Stimulated activated naive B cell treated with anti-CD40 and anti-IgM and Interleukin-4, amounts not matched to agents 10 μg/mL and 1 μg/mL and 100 μg/mL, for 72 hours (primary cell): ENCODE measurements at regions not wholly inside any gene's neighbourhood (a gene's known extent, or its start where the extent isn't known, plus 50 kb on each side); places are given as distances from the start of the nearest gene placed in this dataset.
A peak's percentile ranks its signal among the peaks of the same experiment; 100 is the strongest.

Experiments used
- ATAC-seq, 2 donors: fragments of 150-1000 bp; cut with Tn5 transposase; replicated peaks; 2 replicates each; pipeline ENCODE4 v1.10.0; 2021; ENCODE audit warnings: moderate library complexity in 1 of 2
- DNase-seq: peaks from one replicate; pipeline ENCODE4 v3.0.0; 2021
- H3K27ac Mint-ChIP-seq: one replicate; pipeline ENCODE4 v1.8.0; 2022; ENCODE audit warnings: mild to moderate bottlenecking, mixed read lengths
- H3K27me3 Mint-ChIP-seq, 2 donors: one replicate each; pipeline ENCODE4 v1.8.0; 2022; ENCODE audit warnings: mixed read lengths in 2 of 2
- H3K36me3 Mint-ChIP-seq, 2 donors: one replicate each; pipeline ENCODE4 v1.8.0; 2022; ENCODE audit warnings: mixed read lengths in 2 of 2, mild to moderate bottlenecking in 1 of 2
- H3K4me1 Mint-ChIP-seq, 2 donors: one replicate each; pipeline ENCODE4 v1.8.0; 2022; ENCODE audit warnings: mixed read lengths in 2 of 2, mild to moderate bottlenecking in 1 of 2
- H3K4me3 Mint-ChIP-seq, 2 donors: one replicate each; pipeline ENCODE4 v1.8.0; 2022; ENCODE audit warnings: mild to moderate bottlenecking in 2 of 2, mixed read lengths in 2 of 2, moderate library complexity in 1 of 2
- H3K9me3 Mint-ChIP-seq, 2 donors: one replicate each; pipeline ENCODE4 v1.8.0; 2022; ENCODE audit warnings: mixed read lengths in 2 of 2, mild to moderate bottlenecking in 1 of 2

- Mint-ChIP-seq H3K27ac (no peak overlapping the region), H3K36me3 (no peaks in the 10 kb centered on the region), H3K9me3 (peaks cover 4 to 14% of the 10 kb centered on the region in 2 donors), H3K4me1 (no peaks in the 10 kb centered on the region), H3K4me3 (no peak overlapping the region), H3K27me3 (peaks cover 4 to 6% of the 10 kb centered on the region in 2 donors)
- peak; percentile 7 for DNase-seq
- peak; percentile 72 to 78 for ATAC-seq
These were observed 120.5 kb upstream of the POU3F3 start for GRCh38 chr2:104733226-104733943.

DNA sequence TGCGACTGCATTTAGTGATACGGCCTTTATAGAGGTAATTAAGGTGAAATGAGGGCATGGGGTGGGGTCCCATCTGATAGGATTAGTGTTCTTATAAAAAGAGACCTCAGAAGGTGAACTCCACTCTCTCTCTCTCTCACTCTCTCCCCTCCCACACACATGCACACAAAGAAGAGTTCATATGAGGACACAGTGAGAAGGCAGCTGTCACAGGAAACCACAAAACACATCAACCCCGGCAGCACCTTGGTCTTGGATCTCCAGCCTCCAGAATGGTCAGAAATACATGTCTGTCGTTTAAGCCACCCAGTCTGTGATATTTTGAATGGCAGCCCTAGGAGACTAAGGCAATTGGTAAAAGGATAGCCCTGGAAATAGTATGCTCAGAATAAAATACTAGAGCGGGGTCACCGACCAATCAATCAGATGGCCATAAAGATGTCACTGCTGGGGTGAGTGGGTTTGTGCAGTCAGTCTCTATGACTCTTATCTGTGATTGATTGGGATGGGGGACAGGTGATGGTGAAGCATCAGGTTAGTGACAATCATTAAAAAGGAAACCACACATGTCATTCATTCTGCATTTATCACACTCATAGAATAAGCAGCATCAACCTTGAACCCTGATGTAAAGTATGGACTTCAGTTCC lies 118.9 kb upstream of the POU3F3 start:
- Mint-ChIP-seq H3K4me3 (no peak overlapping the region), H3K9me3 (peaks cover 4 to 13% of the 10 kb centered on the region in 2 donors), H3K4me1 (no peaks in the 10 kb centered on the region), H3K27ac (no peak overlapping the region), H3K36me3 (no peaks in the 10 kb centered on the region), H3K27me3 (peaks cover 4 to 6% of the 10 kb centered on the region in 2 donors)
- DNase-seq (no peak), ATAC-seq (no peak)

- H3K27me3 Mint-ChIP-seq = peaks cover 4 to 6% of the 10 kb centered on the region in 2 donors
- no peak overlapping the region for H3K4me3 Mint-ChIP-seq
- DNase-seq = no peak
- H3K36me3 Mint-ChIP-seq = no peaks in the 10 kb centered on the region
- H3K27ac Mint-ChIP-seq = no peak overlapping the region
- no peaks in the 10 kb centered on the region for H3K4me1 Mint-ChIP-seq
- no peak for ATAC-seq
- H3K9me3 Mint-ChIP-seq = peaks cover 4% of the 10 kb centered on the region in 2 donors
These were observed 117.9 kb upstream of the POU3F3 start for GRCh38 chr2:104736026-104736425.

GRCh38 chr2:104741860-104742259 lies 112.1 kb upstream of the POU3F3 start:
- H3K4me1 Mint-ChIP-seq = no peaks in the 10 kb centered on the region
- ATAC-seq (no peak), DNase-seq (no peak)
- peaks cover 0 to 3% of the 10 kb centered on the region in 2 donors for H3K27me3 Mint-ChIP-seq
- no peaks in the 10 kb centered on the region for H3K36me3 Mint-ChIP-seq
- H3K9me3 Mint-ChIP-seq = no peaks in the 10 kb centered on the region
- no peak overlapping the region for H3K4me3 Mint-ChIP-seq
- no peak overlapping the region for H3K27ac Mint-ChIP-seq

- H3K4me1 Mint-ChIP-seq = no peaks in the 10 kb centered on the region
These were observed 109.4 kb upstream of the POU3F3 start for GRCh38 chr2:104744537-104744936.

DNA sequence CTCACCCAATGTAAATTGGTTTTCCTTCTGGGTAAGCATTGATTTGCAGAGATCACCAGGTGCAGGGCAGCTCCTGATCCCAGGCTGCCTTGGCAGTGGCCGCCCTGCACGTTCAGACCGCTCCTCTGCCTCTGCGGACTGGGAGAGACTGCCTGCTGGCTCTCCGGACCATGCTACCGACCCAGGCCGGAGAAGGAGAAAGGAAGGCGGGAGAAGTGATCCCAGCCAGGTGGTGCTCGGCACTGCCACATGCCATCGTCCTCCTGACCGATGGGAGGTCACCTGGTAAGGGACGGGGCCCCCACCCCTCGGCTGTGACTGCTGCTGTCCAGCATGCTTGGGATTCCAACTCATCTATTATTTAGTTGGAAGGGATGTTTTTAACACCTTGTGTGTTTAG lies 108.1 kb upstream of the POU3F3 start:
- no peaks in the 10 kb centered on the region for H3K36me3 Mint-ChIP-seq
- peaks cover 0 to 8% of the 10 kb centered on the region in 2 donors for H3K27me3 Mint-ChIP-seq
- no peaks in the 10 kb centered on the region for H3K9me3 Mint-ChIP-seq
- no peak overlapping the region for H3K27ac Mint-ChIP-seq
- no peak for ATAC-seq
- H3K4me1 Mint-ChIP-seq = no peaks in the 10 kb centered on the region
- no peak for DNase-seq
- H3K4me3 Mint-ChIP-seq = no peak overlapping the region

More at GRCh38 chr2:104744537-104744936, 109.4 kb upstream of the POU3F3 start:
- Mint-ChIP-seq H3K4me3 (no peak overlapping the region), H3K9me3 (no peaks in the 10 kb centered on the region), H3K36me3 (no peaks in the 10 kb centered on the region), H3K27ac (no peak overlapping the region), H3K27me3 (peaks cover 0 to 8% of the 10 kb centered on the region in 2 donors)
- ATAC-seq = no peak
- DNase-seq = no peak

GRCh38 chr2:104746299-104746698 lies 107.6 kb upstream of the POU3F3 start:
- ATAC-seq (no peak), DNase-seq (no peak)
- H3K27ac Mint-ChIP-seq = no peak overlapping the region
- H3K27me3 Mint-ChIP-seq = peaks cover 0 to 8% of the 10 kb centered on the region in 2 donors
- H3K4me1 Mint-ChIP-seq = no peaks in the 10 kb centered on the region
- H3K36me3 Mint-ChIP-seq = no peaks in the 10 kb centered on the region
- H3K9me3 Mint-ChIP-seq = no peaks in the 10 kb centered on the region
- H3K4me3 Mint-ChIP-seq = no peak overlapping the region

DNA sequence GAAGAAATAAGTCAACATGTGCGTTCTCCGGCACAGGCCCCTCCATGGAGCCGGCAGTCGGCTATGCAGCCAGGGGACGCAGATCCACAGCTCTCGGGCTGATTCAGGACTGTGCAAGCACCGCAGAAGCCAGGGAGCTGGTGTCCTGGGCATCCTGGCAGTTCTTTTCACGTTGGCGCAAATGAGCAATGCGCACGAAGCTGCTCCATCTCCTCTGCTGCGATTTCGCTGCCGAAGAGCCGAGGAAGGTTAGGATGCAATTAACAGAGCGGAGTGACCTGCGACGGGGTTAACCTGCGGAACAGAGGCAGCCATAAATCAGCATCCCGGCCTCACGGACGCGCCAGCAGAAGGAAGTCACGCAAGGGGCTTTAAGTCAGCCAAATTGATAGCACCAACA lies 107.1 kb upstream of the POU3F3 start:
- H3K27ac Mint-ChIP-seq = no peak overlapping the region
- no peak overlapping the region for H3K4me3 Mint-ChIP-seq
- peaks cover 0 to 8% of the 10 kb centered on the region in 2 donors for H3K27me3 Mint-ChIP-seq
- DNase-seq (no peak), ATAC-seq (no peak)
- no peaks in the 10 kb centered on the region for H3K4me1 Mint-ChIP-seq
- no peaks in the 10 kb centered on the region for H3K9me3 Mint-ChIP-seq
- no peaks in the 10 kb centered on the region for H3K36me3 Mint-ChIP-seq

- DNase-seq (no peak), ATAC-seq (peak in 1 of 2 donors; percentile 16)
- Mint-ChIP-seq H3K4me3 (no peak overlapping the region), H3K27ac (no peak overlapping the region), H3K4me1 (no peaks in the 10 kb centered on the region), H3K36me3 (no peaks in the 10 kb centered on the region), H3K27me3 (peaks cover 9 to 12% of the 10 kb centered on the region in 2 donors), H3K9me3 (no peaks in the 10 kb centered on the region)
These were observed 104.0 kb upstream of the POU3F3 start for GRCh38 chr2:104749856-104750460.

GRCh38 chr2:104752504-104752903 lies 101.4 kb upstream of the POU3F3 start:
- no peak for ATAC-seq
- Mint-ChIP-seq H3K4me3 (no peak overlapping the region), H3K9me3 (no peaks in the 10 kb centered on the region), H3K27ac (no peak overlapping the region), H3K27me3 (peaks cover 17 to 19% of the 10 kb centered on the region in 2 donors), H3K4me1 (no peaks in the 10 kb centered on the region), H3K36me3 (no peaks in the 10 kb centered on the region)
- no peak for DNase-seq

- no peak overlapping the region for H3K4me3 Mint-ChIP-seq
- H3K27ac Mint-ChIP-seq = no peak overlapping the region
- DNase-seq (no peak), ATAC-seq (no peak)
- no peaks in the 10 kb centered on the region for H3K4me1 Mint-ChIP-seq
- no peaks in the 10 kb centered on the region for H3K36me3 Mint-ChIP-seq
- peaks cover 17 to 18% of the 10 kb centered on the region in 2 donors for H3K27me3 Mint-ChIP-seq
- no peaks in the 10 kb centered on the region for H3K9me3 Mint-ChIP-seq
These were observed 98.7 kb upstream of the POU3F3 start for GRCh38 chr2:104755026-104755878.

DNA sequence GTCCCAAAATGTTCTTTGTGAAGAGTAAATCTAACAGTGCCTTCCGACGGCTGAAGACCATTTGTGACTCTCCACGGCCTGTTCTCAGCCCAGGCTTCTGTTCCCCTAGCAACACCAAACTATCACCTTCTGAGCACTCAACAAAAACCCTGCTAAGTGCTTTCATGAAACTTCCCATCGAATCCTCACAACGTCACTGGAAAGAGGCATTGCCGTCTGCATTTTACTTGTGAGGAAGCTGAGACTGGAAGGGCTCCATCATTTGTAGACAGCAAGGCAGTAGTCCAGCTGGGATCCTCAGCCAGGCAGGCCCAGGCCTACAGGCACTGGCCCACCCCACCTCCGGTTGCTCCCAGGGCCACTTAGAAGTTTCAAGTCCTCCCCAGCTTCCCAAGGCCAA lies 97.8 kb upstream of the POU3F3 start:
- no peaks in the 10 kb centered on the region for H3K36me3 Mint-ChIP-seq
- no peaks in the 10 kb centered on the region for H3K9me3 Mint-ChIP-seq
- H3K4me3 Mint-ChIP-seq = no peak overlapping the region
- no peak overlapping the region for H3K27ac Mint-ChIP-seq
- peaks cover 17 to 22% of the 10 kb centered on the region in 2 donors for H3K27me3 Mint-ChIP-seq
- no peaks in the 10 kb centered on the region for H3K4me1 Mint-ChIP-seq
- DNase-seq = no peak
- no peak for ATAC-seq

- Mint-ChIP-seq H3K4me3 (no peak overlapping the region), H3K27me3 (peaks cover 17 to 22% of the 10 kb centered on the region in 2 donors), H3K4me1 (no peaks in the 10 kb centered on the region)
These were observed 96.9 kb upstream of the POU3F3 start for GRCh38 chr2:104757056-104757455.

GRCh38 chr2:104758199-104758620 lies 95.7 kb upstream of the POU3F3 start:
- DNase-seq = no peak
- no peak overlapping the region for H3K27ac Mint-ChIP-seq
- no peak for ATAC-seq

More at GRCh38 chr2:104757056-104757455, 96.9 kb upstream of the POU3F3 start:
- H3K27ac Mint-ChIP-seq = no peak overlapping the region
- no peak for DNase-seq
- no peak for ATAC-seq
- no peaks in the 10 kb centered on the region for H3K9me3 Mint-ChIP-seq
- H3K36me3 Mint-ChIP-seq = no peaks in the 10 kb centered on the region

More at GRCh38 chr2:104758199-104758620, 95.7 kb upstream of the POU3F3 start:
- H3K9me3 Mint-ChIP-seq = no peaks in the 10 kb centered on the region
- H3K4me1 Mint-ChIP-seq = no peaks in the 10 kb centered on the region
- no peaks in the 10 kb centered on the region for H3K36me3 Mint-ChIP-seq
- peaks cover 17 to 22% of the 10 kb centered on the region in 2 donors for H3K27me3 Mint-ChIP-seq
- no peak overlapping the region for H3K4me3 Mint-ChIP-seq
